Astrocyte (in vitro differentiated cells and primary cell): ENCODE measurements at regions not wholly inside any gene's neighbourhood (a gene's known extent, or its start where the extent isn't known, plus 50 kb on each side); places are given as distances from the start of the nearest gene placed in this dataset.

Experiments used
- DNase-seq: peaks from one replicate; pipeline ENCODE4 v3.0.0-alpha.2; 2010; ENCODE audit warnings: low read depth
- FAIRE-seq: peaks from 2 replicates; lab custom pipeline; 2011; peaks lifted over from hg19 to GRCh38; lab: Jason Lieb, UNC
- H2AFZ ChIP-seq: 2 replicates; pipeline ENCODE4 v1.6.0; 2012; ENCODE audit warnings: low read depth, low read length, inconsistent platforms
- H3K27ac ChIP-seq: 2 replicates; pipeline ENCODE4 v1.5.1; 2011; ENCODE audit warnings: low read depth, low read length, inconsistent platforms
- H3K27me3 ChIP-seq: 2 replicates; pipeline ENCODE4 v1.6.0; 2011; ENCODE audit warnings: low read length, inconsistent platforms; ENCODE audit not compliant: insufficient read depth
- H3K36me3 ChIP-seq: 2 replicates; pipeline ENCODE4 v1.5.1; 2011; ENCODE audit warnings: low read length, inconsistent platforms; ENCODE audit not compliant: insufficient read depth
- H3K4me1 ChIP-seq: 2 replicates; pipeline ENCODE4 v1.5.1; 2011; ENCODE audit warnings: low read length, inconsistent platforms; ENCODE audit not compliant: insufficient read depth
- H3K4me2 ChIP-seq: 2 replicates; pipeline ENCODE4 v1.6.0; 2012; ENCODE audit warnings: low read length, inconsistent platforms
- H3K4me3 ChIP-seq: 2 replicates; pipeline ENCODE4 v1.5.1; 2011; ENCODE audit warnings: low read depth, mild to moderate bottlenecking, low read length, inconsistent platforms; ENCODE audit not compliant: insufficient read depth
- H3K79me2 ChIP-seq: 2 replicates; pipeline ENCODE4 v1.6.0; 2012; ENCODE audit warnings: mild to moderate bottlenecking, low read length, inconsistent platforms; ENCODE audit not compliant: insufficient read depth
- H3K9ac ChIP-seq: 2 replicates; pipeline ENCODE4 v1.6.0; 2012; ENCODE audit warnings: mild to moderate bottlenecking, low read length, inconsistent platforms
- H3K9me3 ChIP-seq: 2 replicates; pipeline ENCODE4 v1.5.1; 2012; ENCODE audit warnings: low read depth, mild to moderate bottlenecking, low read length, inconsistent platforms; ENCODE audit not compliant: insufficient read depth
- H4K20me1 ChIP-seq: 2 replicates; pipeline ENCODE4 v1.6.0; 2012; ENCODE audit warnings: low read length, inconsistent platforms; ENCODE audit not compliant: insufficient read depth
- H3K27ac Mint-ChIP-seq: one replicate; pipeline ENCODE4 v1.8.0; 2021; ENCODE audit warnings: mild to moderate bottlenecking, mixed read lengths; ENCODE audit not compliant: unreplicated experiment
- H3K27me3 Mint-ChIP-seq: one replicate; pipeline ENCODE4 v1.8.0; 2021; ENCODE audit warnings: low read depth, mixed read lengths; ENCODE audit not compliant: unreplicated experiment
- H3K36me3 Mint-ChIP-seq: one replicate; pipeline ENCODE4 v1.8.0; 2021; ENCODE audit warnings: low read depth, mixed read lengths; ENCODE audit not compliant: unreplicated experiment
- H3K4me1 Mint-ChIP-seq: one replicate; pipeline ENCODE4 v1.8.0; 2021; ENCODE audit warnings: low read depth, mixed read lengths; ENCODE audit not compliant: unreplicated experiment
- H3K4me3 Mint-ChIP-seq: one replicate; pipeline ENCODE4 v1.8.0; 2021; ENCODE audit warnings: mild to moderate bottlenecking, moderate library complexity, mixed read lengths; ENCODE audit not compliant: unreplicated experiment
- H3K9me3 Mint-ChIP-seq: one replicate; pipeline ENCODE4 v1.8.0; 2021; ENCODE audit warnings: mild to moderate bottlenecking, mixed read lengths; ENCODE audit not compliant: unreplicated experiment
- EZH2 ChIP-seq: IDR thresholded peaks from 2 replicates; pipeline ENCODE4 v1.6.1; 2012; ENCODE audit warnings: mild to moderate bottlenecking, low read length, inconsistent platforms; ENCODE audit not compliant: insufficient read depth
- TF ChIP-seq, protein P1 (sequence below): IDR thresholded peaks from 2 replicates; pipeline ENCODE4 v1.5.1; 2011; ENCODE audit warnings: low read depth, mild to moderate bottlenecking, inconsistent platforms, low read length, moderate library complexity; ENCODE audit not compliant: insufficient read depth

- H3K4me1 ChIP-seq, result no peaks in the 10 kb centered on the region
- no peak for FAIRE-seq
- H3K27me3 ChIP-seq, result no peaks in the 10 kb centered on the region
- H3K4me3 ChIP-seq, result no peak overlapping the region
- no peak overlapping the region for H3K4me2 ChIP-seq
- H3K36me3 ChIP-seq, result no peaks in the 10 kb centered on the region
- no peaks in the 10 kb centered on the region for H3K36me3 Mint-ChIP-seq
- H3K9me3 ChIP-seq, result no peaks in the 10 kb centered on the region
- no peaks in the 10 kb centered on the region for H3K9me3 Mint-ChIP-seq
- H3K27ac Mint-ChIP-seq, result no peak overlapping the region
- H2AFZ ChIP-seq, result no peak overlapping the region
- H4K20me1 ChIP-seq, result no peaks in the 10 kb centered on the region
- no peaks in the 10 kb centered on the region for H3K79me2 ChIP-seq
- TF ChIP-seq, protein P1, sequence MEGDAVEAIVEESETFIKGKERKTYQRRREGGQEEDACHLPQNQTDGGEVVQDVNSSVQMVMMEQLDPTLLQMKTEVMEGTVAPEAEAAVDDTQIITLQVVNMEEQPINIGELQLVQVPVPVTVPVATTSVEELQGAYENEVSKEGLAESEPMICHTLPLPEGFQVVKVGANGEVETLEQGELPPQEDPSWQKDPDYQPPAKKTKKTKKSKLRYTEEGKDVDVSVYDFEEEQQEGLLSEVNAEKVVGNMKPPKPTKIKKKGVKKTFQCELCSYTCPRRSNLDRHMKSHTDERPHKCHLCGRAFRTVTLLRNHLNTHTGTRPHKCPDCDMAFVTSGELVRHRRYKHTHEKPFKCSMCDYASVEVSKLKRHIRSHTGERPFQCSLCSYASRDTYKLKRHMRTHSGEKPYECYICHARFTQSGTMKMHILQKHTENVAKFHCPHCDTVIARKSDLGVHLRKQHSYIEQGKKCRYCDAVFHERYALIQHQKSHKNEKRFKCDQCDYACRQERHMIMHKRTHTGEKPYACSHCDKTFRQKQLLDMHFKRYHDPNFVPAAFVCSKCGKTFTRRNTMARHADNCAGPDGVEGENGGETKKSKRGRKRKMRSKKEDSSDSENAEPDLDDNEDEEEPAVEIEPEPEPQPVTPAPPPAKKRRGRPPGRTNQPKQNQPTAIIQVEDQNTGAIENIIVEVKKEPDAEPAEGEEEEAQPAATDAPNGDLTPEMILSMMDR, result no peak
- no peak for TF ChIP-seq EZH2
- H3K27me3 Mint-ChIP-seq, result no peaks in the 10 kb centered on the region
- no peaks in the 10 kb centered on the region for H3K4me1 Mint-ChIP-seq
- no peak for DNase-seq
- no peak overlapping the region for H3K4me3 Mint-ChIP-seq
- H3K27ac ChIP-seq, result no peak overlapping the region
- H3K9ac ChIP-seq, result no peak overlapping the region
These were observed 336.6 kb upstream of the LYPLAL1 start for GRCh38 chr1:218837051-218837450.

DNA sequence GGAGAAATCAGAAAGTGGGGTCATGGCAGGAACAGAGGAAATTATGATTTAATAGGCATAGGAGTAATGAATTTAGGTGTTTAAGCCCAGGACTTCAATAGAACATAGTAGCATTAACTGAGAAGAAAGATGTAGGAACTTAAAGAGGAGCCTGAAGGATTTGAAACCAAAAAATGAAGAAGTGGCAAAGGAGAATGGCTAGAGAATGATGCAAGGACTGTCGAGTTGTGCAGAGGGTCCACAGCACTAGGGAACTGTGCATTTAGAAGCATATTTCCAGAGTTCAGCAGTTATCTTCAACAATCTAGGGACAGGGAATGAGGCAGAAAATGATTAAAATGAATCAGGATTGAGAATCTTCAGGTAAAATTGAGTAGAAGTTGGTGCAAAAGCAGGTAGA lies 328.1 kb upstream of the LYPLAL1 start:
- no peaks in the 10 kb centered on the region for H3K4me1 ChIP-seq
- H3K4me2 ChIP-seq, result no peak overlapping the region
- no peaks in the 10 kb centered on the region for H3K36me3 ChIP-seq
- no peaks in the 10 kb centered on the region for H3K4me1 Mint-ChIP-seq
- no peak overlapping the region for H3K27ac ChIP-seq
- H3K79me2 ChIP-seq, result no peaks in the 10 kb centered on the region
- no peak overlapping the region for H3K4me3 ChIP-seq
- FAIRE-seq, result no peak
- H2AFZ ChIP-seq, result no peak overlapping the region
- H3K9me3 ChIP-seq, result no peaks in the 10 kb centered on the region
- peaks cover 4% of the 10 kb centered on the region for H3K27me3 Mint-ChIP-seq
- no peaks in the 10 kb centered on the region for H4K20me1 ChIP-seq
- DNase-seq, result no peak
- H3K36me3 Mint-ChIP-seq, result no peaks in the 10 kb centered on the region
- H3K4me3 Mint-ChIP-seq, result no peak overlapping the region
- H3K27me3 ChIP-seq, result no peaks in the 10 kb centered on the region
- H3K9ac ChIP-seq, result no peak overlapping the region
- no peak overlapping the region for H3K27ac Mint-ChIP-seq
- H3K9me3 Mint-ChIP-seq, result peaks cover 1% of the 10 kb centered on the region
- TF ChIP-seq, protein P1, result no peak
- TF ChIP-seq EZH2, result no peak

- Histone ChIP-seq H3K4me1 (no peaks in the 10 kb centered on the region), H3K4me2 (no peak overlapping the region), H3K27ac (no peak overlapping the region), H3K36me3 (no peaks in the 10 kb centered on the region), H3K27me3 (no peaks in the 10 kb centered on the region), H3K4me3 (no peak overlapping the region), H2AFZ (no peak overlapping the region), H3K9me3 (no peaks in the 10 kb centered on the region), H4K20me1 (no peaks in the 10 kb centered on the region), H3K9ac (no peak overlapping the region), H3K79me2 (no peaks in the 10 kb centered on the region)
- H3K27ac Mint-ChIP-seq, result no peak overlapping the region
- H3K36me3 Mint-ChIP-seq, result no peaks in the 10 kb centered on the region
- TF ChIP-seq, protein P1, result no peak
- TF ChIP-seq EZH2, result no peak
- H3K4me1 Mint-ChIP-seq, result no peaks in the 10 kb centered on the region
- H3K4me3 Mint-ChIP-seq, result no peak overlapping the region
- FAIRE-seq, result no peak
- H3K9me3 Mint-ChIP-seq, result peaks cover 1% of the 10 kb centered on the region
- DNase-seq, result no peak
- peaks cover 4% of the 10 kb centered on the region for H3K27me3 Mint-ChIP-seq
These were observed 327.5 kb upstream of the LYPLAL1 start for GRCh38 chr1:218846181-218846580.
